ENCODE measurements at regions not wholly inside any gene's neighbourhood (a gene's known extent, or its start where the extent isn't known, plus 50 kb on each side); places are given as distances from the start of the nearest gene placed in this dataset.

DNA sequence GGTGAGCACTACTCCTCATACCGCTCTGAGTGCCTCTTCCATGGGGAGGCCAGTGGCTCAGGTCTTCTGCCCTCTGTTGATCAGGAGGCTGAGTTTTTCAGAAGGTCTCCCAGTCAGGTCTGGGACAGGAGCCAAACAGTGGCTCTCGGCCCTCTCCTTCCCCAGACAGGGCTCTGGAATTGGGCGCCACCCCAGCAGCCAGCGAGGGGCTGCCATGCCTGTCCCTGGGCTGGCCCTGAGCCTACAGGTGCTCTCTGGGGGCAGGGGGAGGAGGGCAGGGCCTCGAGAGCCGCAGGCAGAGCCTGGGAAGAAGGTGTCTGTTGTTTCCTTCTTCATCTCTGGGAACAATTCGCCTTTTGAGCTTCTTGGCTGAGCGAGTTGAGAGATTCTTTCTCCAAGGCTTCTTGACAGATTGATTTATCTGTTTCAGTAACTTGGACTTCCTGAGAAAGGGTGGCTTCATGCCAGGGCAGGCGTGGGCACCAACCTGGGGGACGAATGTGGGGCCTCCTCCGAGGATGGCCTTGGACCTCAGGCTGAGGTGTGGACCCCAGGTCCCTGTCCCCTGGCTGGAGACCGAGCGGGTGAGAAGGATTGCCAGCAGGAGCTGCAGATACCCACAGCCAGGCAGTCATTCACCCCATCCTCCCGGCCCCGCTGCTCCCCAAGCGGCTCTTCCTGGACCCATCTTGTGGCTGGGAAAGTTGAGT lies 64.7 kb upstream of the GLI2 start:
- TF ChIP-seq, protein P1, sequence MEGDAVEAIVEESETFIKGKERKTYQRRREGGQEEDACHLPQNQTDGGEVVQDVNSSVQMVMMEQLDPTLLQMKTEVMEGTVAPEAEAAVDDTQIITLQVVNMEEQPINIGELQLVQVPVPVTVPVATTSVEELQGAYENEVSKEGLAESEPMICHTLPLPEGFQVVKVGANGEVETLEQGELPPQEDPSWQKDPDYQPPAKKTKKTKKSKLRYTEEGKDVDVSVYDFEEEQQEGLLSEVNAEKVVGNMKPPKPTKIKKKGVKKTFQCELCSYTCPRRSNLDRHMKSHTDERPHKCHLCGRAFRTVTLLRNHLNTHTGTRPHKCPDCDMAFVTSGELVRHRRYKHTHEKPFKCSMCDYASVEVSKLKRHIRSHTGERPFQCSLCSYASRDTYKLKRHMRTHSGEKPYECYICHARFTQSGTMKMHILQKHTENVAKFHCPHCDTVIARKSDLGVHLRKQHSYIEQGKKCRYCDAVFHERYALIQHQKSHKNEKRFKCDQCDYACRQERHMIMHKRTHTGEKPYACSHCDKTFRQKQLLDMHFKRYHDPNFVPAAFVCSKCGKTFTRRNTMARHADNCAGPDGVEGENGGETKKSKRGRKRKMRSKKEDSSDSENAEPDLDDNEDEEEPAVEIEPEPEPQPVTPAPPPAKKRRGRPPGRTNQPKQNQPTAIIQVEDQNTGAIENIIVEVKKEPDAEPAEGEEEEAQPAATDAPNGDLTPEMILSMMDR (IDR thresholded peaks at IDR 0.05) = no peak
- TF ChIP-seq POLR2A (IDR thresholded peaks at IDR 0.05) = no peak
